Embryonic facial prominence (tissue), 1 donor: ENCODE measurements at regions not wholly inside any gene's neighbourhood (a gene's known extent, or its start where the extent isn't known, plus 50 kb on each side); places are given as distances from the start of the nearest gene placed in this dataset.
A peak's percentile ranks its signal among the peaks of the same experiment; 100 is the strongest.
"Not testable (repeated sequence)": the region's sequence is repeated elsewhere in the genome, so short reads cannot be mapped to it uniquely, and the experiment has no call there.

ENCODE experiments used
- DNase-seq: peaks from one replicate; pipeline ENCODE4 v3.0.0-alpha.2; 2016; ENCODE audit errors: extremely low spot score

GRCh38 chr10:4241724-4242345 lies 456.8 kb upstream of the KLF6 start:
- DNase-seq = peak; percentile 91

GRCh38 chr10:4240608-4241197 lies 455.7 kb upstream of the KLF6 start:
- DNase-seq = no peak

DNA sequence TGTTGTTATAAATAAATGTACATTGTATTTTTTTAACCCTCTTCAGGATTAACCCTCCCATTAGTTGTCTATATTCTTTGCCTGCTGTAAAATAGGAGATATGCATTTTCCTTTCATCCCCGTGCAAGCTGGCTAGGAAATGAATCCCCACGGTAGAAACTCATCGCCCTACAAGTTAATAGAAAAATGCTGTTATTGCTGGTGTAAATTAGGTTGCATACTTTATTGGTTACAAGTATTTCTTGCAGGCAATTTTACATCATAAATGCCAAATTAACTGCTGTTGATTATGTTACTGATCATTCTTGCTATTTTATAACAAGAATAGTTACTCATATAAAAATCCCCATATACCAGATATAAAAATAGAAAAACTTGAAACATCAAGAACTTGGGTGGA lies 454.2 kb upstream of the KLF6 start:
- DNase-seq = no peak

GRCh38 chr10:4236905-4237304 lies 451.9 kb upstream of the KLF6 start:
- not testable (repeated sequence) for DNase-seq

DNA sequence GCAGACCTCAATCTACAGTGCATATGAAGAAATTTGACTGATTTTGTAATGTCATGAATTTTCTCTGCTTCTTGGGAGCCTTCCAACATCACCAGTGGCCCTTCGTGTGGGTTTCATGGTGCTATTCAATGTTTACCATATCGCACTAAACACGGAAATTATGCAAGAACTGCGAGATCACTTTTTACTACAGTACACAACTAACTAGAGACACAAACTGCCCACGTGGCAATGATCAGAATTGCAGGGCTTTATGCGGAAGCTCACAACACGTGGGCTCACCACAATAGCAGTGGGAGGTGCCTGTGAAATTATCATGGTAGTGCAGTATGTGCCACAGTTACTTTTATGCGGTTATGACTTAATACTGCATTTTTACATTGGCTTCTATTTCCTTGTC lies 449.7 kb upstream of the KLF6 start:
- no peak for DNase-seq

DNA sequence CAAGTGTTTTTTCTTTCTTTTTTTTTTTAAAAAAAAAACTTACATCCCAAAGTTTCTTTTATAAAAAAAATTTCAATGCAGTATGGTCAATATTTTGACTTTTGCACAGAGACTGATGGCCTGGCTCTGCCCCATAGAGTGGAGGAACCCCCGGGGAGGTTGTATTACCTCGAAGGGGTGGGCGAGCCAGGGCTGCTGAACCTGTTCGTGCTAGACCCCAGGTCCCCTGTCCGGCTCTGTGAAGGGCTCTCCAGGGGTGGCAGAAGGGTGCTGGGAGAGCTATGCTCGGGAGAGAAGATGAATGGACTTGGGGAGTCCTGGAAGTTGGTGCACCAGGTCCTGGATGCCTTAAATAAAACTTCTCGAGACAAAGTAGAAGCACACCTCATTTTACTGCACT lies 446.4 kb upstream of the KLF6 start:
- no peak for DNase-seq

DNA sequence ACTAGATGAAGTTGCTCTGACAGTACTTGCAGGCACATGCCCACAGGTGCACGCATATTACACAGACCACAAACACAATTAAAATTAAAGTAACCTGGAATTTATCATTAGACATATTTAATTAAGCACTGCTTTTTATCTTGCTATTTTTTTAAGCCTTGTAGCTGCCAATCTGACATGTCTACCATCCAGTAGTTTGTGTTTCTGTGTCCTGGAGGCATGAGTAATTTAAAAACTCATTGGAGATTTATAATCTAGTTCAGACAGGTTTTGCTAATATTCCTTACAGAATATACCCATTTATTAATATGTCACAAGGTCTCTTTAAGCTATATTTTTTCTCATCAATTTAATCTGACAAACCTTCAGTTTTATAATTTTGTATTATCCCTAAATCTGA lies 445.0 kb upstream of the KLF6 start:
- no peak for DNase-seq

DNA sequence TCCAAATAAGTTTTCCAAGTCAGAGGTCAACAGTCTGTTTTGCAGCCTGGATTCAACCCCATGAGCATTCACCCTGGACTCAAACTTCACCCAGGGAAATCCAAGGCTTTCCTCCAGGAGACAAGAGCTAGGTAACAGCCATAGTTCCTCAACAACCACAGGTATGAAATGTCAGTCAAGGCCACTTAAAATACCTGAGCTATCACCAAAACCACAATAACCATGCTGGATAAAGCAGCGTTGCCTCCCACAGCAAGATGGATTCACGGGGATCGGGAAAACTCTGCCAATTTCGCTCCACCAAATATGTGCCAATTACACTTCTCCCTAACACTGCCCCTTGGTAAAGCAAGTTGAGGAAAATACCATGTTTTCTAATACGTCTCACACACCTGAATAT lies 444.1 kb upstream of the KLF6 start:
- DNase-seq = no peak

- DNase-seq = no peak
Observed at GRCh38 chr10:4227586-4227985, 442.6 kb upstream of the KLF6 start.

DNA sequence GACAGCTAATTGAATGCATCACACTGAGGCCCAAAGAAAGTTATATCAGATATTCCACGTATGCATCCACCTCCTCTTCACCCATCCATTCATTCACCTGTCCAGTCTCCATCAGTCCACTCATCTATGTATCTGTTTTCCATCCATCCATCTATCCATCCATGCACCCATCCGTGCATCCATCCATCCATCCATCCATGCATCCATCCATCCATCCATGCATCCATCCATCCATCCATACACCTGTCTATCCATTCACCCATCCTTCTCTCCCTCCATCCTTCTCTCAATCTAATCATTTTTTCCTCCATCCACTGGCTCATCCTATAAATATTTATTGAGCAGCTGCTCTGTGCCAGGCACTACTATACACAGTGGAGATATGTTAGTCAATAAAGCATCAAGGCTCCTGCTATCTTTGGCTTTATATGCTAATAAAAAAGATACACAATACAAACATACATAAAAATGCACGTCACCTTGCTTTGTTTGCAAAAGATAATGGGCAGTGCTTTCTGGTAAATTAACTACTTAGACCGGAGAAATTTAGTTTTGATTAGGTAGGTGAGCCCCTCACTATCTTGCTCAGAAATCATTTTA lies 442.0 kb upstream of the KLF6 start:
- DNase-seq = no peak

DNA sequence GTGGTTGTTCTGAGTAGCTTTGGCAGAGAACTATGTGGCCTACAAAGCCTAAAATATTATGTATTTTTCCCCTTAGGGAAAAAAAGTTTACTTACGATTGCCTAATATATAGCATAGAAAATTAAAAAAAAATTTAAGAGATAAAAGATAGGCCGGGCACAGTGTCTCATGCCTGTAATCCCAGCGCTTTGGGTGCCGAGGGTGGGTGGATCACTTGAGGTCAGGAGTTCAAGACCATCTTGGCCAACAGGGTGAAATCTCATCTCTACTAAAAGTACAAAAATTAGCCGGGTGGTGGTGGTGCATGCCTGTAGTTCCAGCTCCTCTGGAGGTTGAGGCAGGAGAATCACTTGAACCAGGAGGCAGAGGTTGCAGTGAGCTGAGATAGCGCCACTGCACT lies 439.2 kb upstream of the KLF6 start:
- DNase-seq = no peak

- DNase-seq = not testable (repeated sequence)
Observed at GRCh38 chr10:4221310-4221709, 436.3 kb upstream of the KLF6 start.

- no peak for DNase-seq
Observed at GRCh38 chr10:4219901-4220300, 434.9 kb upstream of the KLF6 start.

DNA sequence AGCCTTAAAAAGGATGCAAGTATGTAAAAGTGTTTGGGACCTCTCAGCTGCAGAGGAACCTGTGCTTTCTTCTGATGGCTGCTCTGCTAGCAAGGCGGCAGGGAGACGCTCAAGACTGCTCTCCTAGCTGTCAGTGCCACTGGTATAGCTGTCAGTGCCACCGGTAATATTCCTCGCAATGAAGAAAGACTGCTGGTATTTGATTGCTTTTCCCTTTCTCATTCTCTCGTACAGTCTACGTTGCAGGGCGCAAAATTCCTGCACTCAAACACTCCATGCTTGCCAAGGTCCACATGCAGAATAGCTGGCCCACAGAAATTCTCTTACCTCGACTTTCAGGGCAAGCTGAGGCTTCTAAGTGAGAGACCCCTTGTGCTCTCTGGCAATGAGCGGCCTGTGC lies 432.6 kb upstream of the KLF6 start:
- DNase-seq = no peak

GRCh38 chr10:4217187-4217586 lies 432.2 kb upstream of the KLF6 start:
- DNase-seq = no peak

DNA sequence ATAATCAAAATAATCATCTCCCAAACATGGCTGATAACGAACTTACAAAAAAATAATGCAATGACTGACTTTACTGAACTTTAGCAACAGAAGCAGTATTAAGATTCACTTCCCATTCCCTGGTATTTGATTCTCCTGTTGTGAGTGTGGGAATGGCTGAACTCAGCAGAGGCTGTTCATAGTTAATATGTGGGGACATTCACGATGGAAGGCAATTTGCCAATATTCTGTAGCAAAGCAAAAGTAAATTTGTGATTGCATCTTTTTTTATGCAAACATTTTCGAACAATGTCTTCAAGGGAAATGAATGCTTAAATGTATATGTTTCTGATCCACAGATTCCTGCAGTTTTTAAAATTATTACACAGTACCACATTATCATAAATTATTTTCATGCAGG lies 431.7 kb upstream of the KLF6 start:
- no peak for DNase-seq

- no peak for DNase-seq
Observed at GRCh38 chr10:4215963-4216575, 431.1 kb upstream of the KLF6 start.

DNA sequence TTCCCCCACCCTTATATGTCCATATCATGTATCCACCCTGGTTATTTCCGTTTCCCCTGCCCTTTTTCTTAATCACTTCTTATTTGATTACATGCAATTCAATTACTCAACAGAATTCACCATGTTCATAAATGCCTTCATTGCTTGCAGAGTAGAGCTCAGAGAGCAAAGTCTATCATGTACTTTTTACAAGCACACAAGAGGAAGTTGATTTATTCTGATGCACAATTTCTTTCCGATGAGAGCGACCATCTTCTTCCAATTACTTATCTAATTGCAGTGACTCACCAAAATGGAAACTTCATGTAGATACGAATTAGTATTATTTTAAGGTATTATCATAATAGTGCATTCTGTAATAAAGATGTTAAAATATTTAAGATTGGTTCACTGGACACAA lies 430.5 kb upstream of the KLF6 start:
- DNase-seq = no peak

- DNase-seq = no peak
Observed at GRCh38 chr10:4214908-4215307, 429.9 kb upstream of the KLF6 start.

- no peak for DNase-seq
Observed at GRCh38 chr10:4213441-4213840, 428.4 kb upstream of the KLF6 start.

- no peak for DNase-seq
Observed at GRCh38 chr10:4212111-4212630, 427.2 kb upstream of the KLF6 start.

DNA sequence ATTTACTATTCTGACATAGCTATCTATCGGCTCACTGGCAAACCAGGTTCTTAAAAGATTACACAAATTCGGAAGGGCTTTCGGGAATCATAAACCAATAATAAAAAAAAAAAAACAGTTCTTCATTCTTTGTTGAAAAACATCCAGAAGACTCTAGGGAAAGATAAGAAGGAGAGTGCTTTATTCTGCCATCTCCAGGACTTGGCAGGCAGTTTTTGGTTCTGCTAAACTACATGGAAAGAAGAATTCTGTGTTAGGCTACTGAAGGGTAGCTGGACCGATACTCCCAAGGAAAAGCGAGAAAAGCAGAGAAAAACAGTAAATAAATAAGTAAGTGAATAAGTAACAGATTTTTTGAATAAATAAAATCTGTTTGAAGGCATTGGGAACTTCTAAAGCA lies 423.5 kb upstream of the KLF6 start:
- DNase-seq = no peak

DNA sequence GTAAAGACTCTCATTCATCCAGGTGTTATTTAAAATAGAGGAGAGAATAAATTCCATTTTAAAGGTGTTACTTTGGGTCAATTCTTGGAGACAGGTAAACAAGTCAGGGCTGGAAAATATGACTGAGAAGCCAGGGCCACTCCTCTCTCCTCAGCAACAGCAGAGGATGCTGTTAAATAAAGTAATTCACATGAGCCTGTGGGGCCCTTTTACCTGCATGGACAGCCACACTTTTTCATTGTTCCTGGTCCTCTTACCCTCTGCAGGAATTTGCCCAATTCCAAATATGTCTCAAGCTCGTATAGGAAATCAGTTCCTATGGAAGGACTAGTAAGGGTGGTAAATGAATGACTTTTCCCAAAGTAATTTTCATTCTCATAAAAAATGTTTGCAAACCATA lies 420.1 kb upstream of the KLF6 start:
- no peak for DNase-seq
